ENCODE measurements at regions not wholly inside any gene's neighbourhood (a gene's known extent, or its start where the extent isn't known, plus 50 kb on each side); places are given as distances from the start of the nearest gene placed in this dataset.

- Mint-ChIP-seq H3K27ac (no peak overlapping the region), H3K27me3 (no peaks in the 10 kb centered on the region), H3K36me3 (ENCODE audit: low read depth) (no peaks in the 10 kb centered on the region), H3K9me3 (no peaks in the 10 kb centered on the region), H3K4me1 (ENCODE audit: low read depth) (no peaks in the 10 kb centered on the region), H3K4me3 (no peak overlapping the region)
- CTCF ChIA-PET = no interaction called here
- intact Hi-C loops (cut with DNase I, micrococcal nuclease) = no loop called here
- no peak for TF ChIP-seq CTCF (IDR thresholded peaks at IDR 0.05)
- DNase-seq = no peak
- no peaks in the 10 kb centered on the region for H3K36me3 ChIP-seq (ENCODE audit: insufficient read depth, low read length)
- H3K27me3 ChIP-seq (ENCODE audit: control insufficient read depth in 1 of 2, insufficient read depth in 2 of 2, low read length in 2 of 2) = no peaks in the 10 kb centered on the region
- H3K27ac ChIP-seq (ENCODE audit: low read depth in 1 of 2, low read length in 2 of 2) = no peak overlapping the region
- H3K4me1 ChIP-seq (ENCODE audit: insufficient read depth, low read length) = no peaks in the 10 kb centered on the region
- ATAC-seq (ENCODE audit: poor library complexity) = no peak
- H3K9me3 ChIP-seq (ENCODE audit: control insufficient read depth in 1 of 2, insufficient read depth in 1 of 2, low read length in 2 of 2) = no peaks in the 10 kb centered on the region
- H3K4me3 ChIP-seq (ENCODE audit: low read length) = no peak overlapping the region
- POLR2A ChIA-PET = no interaction called here
These were observed 626.0 kb downstream of the RNF144B start for GRCh38 chr6:19013026-19013705.

DNA sequence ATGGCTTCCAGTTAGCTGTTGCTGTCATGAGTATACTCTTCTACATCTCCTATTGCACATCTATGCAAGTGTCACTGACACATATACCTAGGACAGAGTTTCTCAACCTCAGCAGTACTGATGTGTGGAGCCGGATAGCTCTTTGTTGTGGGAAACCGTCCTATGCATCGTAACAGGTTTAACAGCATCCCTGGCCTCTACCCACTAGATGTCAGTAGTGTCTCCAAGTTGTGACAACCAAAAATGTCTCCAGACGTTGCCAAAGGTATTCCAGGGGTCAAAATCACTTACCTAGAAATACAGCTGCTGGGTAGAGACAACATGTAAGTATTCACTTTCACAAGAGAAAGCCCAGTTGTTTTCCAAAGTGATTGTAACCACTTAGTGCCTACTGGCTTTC, 637.6 kb downstream of the RNF144B start:
- Mint-ChIP-seq H3K9me3 (peaks cover 3% of the 10 kb centered on the region), H3K27ac (no peak overlapping the region), H3K27me3 (no peaks in the 10 kb centered on the region), H3K4me3 (no peak overlapping the region), H3K4me1 (ENCODE audit: low read depth) (no peaks in the 10 kb centered on the region), H3K36me3 (ENCODE audit: low read depth) (no peaks in the 10 kb centered on the region)
- H3K27me3 ChIP-seq (ENCODE audit: control insufficient read depth in 1 of 2, insufficient read depth in 2 of 2, low read length in 2 of 2) = no peaks in the 10 kb centered on the region
- TF ChIP-seq CTCF (IDR thresholded peaks at IDR 0.05) = no peak
- no peak overlapping the region for H3K27ac ChIP-seq (ENCODE audit: low read depth in 1 of 2, low read length in 2 of 2)
- ChIA-PET CTCF (no interaction called here), POLR2A (no interaction called here)
- H3K36me3 ChIP-seq (ENCODE audit: insufficient read depth, low read length) = no peaks in the 10 kb centered on the region
- ATAC-seq (ENCODE audit: poor library complexity) = no peak
- no peaks in the 10 kb centered on the region for H3K4me1 ChIP-seq (ENCODE audit: insufficient read depth, low read length)
- intact Hi-C loops (cut with DNase I, micrococcal nuclease) = no loop called here
- no peak overlapping the region for H3K4me3 ChIP-seq (ENCODE audit: low read length)
- DNase-seq = no peak
- H3K9me3 ChIP-seq (ENCODE audit: control insufficient read depth in 1 of 2, insufficient read depth in 1 of 2, low read length in 2 of 2) = peaks cover 0 to 3% of the 10 kb centered on the region in 2 experiments

- ChIA-PET POLR2A (no interaction called here), CTCF (no interaction called here)
- H3K27ac ChIP-seq (ENCODE audit: low read depth in 1 of 2, low read length in 2 of 2) = no peak overlapping the region
- H3K27ac Mint-ChIP-seq = no peak overlapping the region
- no peaks in the 10 kb centered on the region for H3K9me3 ChIP-seq (ENCODE audit: control insufficient read depth in 1 of 2, insufficient read depth in 1 of 2, low read length in 2 of 2)
- TF ChIP-seq CTCF (IDR thresholded peaks at IDR 0.05) = no peak
- H3K9me3 Mint-ChIP-seq = peaks cover 4% of the 10 kb centered on the region
- no peaks in the 10 kb centered on the region for H3K27me3 ChIP-seq (ENCODE audit: control insufficient read depth in 1 of 2, insufficient read depth in 2 of 2, low read length in 2 of 2)
- ATAC-seq (ENCODE audit: poor library complexity) (no peak), DNase-seq (no peak)
- no peak overlapping the region for H3K4me3 Mint-ChIP-seq
- no peaks in the 10 kb centered on the region for H3K27me3 Mint-ChIP-seq
- no peaks in the 10 kb centered on the region for H3K36me3 ChIP-seq (ENCODE audit: insufficient read depth, low read length)
- no peaks in the 10 kb centered on the region for H3K4me1 ChIP-seq (ENCODE audit: insufficient read depth, low read length)
- H3K4me1 Mint-ChIP-seq (ENCODE audit: low read depth) = no peaks in the 10 kb centered on the region
- no peaks in the 10 kb centered on the region for H3K36me3 Mint-ChIP-seq (ENCODE audit: low read depth)
- H3K4me3 ChIP-seq (ENCODE audit: low read length) = no peak overlapping the region
- intact Hi-C loops (cut with DNase I, micrococcal nuclease) = no loop called here
These were observed 641.1 kb downstream of the RNF144B start for GRCh38 chr6:19028201-19028600.

Data from CD4-positive, alpha-beta T cell (primary cell).